ENCODE measurements at regions not wholly inside any gene's neighbourhood (a gene's known extent, or its start where the extent isn't known, plus 50 kb on each side); places are given as distances from the start of the nearest gene placed in this dataset.

DNA sequence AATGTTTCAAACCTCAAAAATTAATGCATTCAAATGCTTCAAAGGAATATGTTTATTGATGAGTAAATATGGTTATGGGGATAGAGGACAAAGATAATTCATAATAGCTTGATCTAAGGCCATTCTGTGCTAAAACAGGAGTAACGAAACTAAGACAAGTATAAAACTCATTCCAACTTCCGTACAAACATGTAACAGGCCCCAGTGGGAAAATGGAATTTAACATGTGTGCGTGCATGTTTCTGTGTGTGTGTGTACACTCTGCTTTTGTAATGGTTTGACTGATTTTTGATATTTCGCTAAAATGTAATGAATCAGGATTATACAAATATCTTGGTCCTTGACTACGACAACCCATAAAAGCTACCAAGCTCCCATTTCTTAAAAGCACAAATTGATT is 91.0 kb downstream of the KLF12 start:
- no peak for DNase-seq (ENCODE audit: low spot score)

DNA sequence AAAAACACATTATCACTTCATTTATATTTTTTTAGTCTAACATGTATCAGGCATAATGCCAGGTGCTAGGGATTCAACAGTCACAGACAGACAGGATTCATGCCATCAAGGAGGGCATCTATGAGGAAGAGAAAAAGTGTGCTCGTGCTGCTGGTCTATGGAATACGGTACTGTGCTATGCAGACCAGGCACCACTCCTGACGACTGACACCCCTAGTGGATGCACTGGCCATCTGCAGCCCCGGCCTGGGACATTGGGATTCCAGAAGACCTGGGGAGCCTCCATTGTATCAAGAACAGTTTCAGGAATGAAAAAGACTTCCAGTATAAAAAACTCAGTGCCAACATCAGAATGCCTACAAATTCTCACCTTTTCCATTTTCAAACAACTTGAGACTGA is 94.0 kb downstream of the KLF12 start:
- peak; percentile 70 for DNase-seq (ENCODE audit: low spot score)

DNA sequence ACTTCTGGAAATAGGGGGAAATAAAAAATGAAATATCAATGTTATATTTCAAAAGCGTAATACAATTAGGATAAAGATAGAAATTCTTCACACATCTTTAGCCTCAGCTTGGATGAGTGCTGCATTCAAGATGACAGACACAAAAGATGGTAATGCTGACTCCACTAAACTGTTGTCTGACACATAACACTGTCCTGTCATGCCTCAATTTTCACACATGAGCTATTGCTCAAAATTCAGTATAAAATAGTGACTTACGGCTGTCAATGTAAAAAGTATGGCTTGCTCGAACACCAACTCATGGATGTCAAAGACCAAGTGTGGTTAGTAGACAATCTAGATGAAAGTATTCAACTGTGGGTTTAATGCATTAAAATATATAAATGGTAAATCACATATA is 94.5 kb downstream of the KLF12 start:
- DNase-seq (ENCODE audit: low spot score), result no peak

DNA sequence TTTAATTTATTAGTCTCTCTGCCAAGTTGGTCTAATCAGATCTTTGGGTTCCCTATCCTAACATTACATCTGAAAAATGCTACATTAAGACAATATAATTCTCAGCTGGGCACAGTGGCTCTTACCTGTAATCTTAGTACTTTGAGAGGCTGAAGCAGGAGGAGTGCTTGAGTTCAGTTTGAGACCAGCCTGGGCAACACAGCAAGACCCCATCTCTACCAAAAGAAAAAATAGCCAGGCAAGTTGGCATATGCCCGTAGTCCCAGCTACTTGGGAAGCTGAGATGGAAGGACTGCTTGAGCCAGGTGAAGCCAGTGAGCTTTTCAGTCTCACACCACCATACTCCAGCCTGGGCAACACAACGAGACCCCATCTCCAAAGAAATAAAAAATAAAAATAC is 95.0 kb downstream of the KLF12 start:
- DNase-seq (ENCODE audit: low spot score), result no peak

DNA sequence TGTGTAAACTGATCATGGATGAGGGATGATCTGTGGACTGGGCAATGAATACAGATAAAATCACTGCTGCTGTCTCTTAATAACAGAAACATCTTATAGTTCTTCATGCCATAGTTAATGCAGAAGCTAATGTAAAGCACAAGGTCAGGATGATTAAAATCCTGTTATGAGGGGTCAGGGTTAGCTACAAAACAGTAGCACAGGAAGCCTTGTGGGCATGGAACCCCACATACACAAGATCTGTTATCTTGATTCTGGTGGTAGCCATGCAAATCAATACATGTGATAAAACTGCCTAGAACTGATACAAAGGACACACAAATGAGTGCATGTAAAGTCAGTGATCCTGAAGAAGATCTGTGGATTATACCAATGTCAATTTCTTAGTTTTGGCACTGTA is 96.4 kb downstream of the KLF12 start:
- DNase-seq (ENCODE audit: low spot score), result no peak

DNA sequence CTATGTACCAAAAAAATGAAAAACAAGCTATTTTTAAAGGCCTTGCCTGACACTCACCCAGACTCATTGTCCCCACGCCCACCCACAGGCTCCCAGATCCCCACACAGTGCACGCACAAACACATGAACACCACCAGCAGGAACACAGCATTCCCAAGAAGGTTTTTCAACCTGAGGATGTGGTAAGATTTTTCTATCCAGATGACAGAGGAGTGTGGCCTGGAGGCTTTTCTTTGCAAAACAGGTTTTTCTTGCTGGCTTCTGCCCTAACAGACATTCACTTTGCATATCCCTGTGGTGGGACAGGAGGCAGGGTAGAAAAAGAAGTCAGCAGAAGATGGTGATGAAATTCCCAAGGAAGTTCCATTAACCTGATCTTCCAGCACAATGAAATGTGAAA is 97.8 kb downstream of the KLF12 start:
- no peak for DNase-seq (ENCODE audit: low spot score)

DNA sequence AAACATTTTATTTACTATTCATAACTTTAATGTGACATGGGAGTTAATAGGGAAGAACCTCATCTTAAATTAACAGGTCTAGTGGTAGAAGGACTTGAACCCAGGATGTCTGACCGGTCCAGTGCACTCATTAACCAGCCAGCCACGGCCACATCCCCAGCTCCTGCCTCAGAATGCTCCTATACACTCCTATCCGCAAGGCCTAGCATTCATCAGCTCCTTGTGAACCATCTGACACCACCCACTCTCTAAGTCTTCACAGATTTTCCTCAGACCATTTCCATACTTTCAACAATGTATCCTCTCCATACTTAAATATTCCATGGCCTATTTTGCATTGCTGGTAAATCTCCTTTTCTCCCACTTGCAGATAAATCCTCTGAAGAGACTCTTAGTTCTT is 98.3 kb downstream of the KLF12 start:
- no peak for DNase-seq (ENCODE audit: low spot score)

DNA sequence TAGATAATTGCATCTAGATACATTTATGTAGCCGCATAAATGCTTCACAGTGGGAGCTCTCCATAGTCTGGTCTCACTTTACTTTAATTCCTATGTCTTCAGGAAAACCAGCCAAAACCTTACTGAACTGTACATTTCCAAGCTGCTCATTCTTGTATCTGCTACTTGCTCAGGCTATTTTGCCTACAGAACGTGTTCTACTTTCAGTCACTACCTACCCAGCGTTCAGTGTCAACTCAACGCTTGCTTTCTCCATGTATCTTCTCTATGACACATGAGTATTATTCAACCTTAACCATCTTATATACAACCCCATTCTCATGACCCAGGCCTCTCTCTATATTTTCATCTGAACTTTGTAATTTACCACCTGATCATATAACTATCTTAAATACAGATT is 101.9 kb downstream of the KLF12 start:
- no peak for DNase-seq (ENCODE audit: low spot score)

DNA sequence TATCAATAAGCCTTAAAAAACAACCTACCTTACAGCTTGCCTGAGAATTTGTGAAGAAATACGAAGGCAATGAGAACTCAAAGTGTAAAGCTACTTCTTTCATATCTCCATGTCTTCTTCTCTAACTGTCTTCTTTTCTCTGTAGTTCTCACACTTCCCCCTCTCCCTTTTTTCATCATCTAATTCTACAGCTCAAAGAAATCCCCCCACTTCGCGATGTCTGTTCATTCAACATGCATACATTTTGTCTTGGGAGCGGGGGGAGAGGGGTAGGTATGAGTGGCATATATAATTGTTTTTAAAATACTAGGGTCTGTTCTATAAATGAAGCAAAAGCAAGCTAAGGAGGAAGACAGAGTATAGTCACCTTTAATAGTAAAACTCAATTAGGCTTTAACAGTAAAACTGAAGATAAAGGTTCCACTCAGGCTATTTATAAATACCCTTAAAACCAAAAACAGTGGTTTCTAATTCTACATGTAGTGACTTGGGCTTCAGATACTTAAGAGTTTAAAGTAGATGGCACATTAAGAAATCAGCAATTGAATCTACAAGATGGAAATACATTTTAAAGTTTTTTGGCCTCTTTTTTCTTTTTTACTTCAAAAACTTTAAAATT is 106.9 kb downstream of the KLF12 start:
- DNase-seq (ENCODE audit: low spot score), result no peak

DNA sequence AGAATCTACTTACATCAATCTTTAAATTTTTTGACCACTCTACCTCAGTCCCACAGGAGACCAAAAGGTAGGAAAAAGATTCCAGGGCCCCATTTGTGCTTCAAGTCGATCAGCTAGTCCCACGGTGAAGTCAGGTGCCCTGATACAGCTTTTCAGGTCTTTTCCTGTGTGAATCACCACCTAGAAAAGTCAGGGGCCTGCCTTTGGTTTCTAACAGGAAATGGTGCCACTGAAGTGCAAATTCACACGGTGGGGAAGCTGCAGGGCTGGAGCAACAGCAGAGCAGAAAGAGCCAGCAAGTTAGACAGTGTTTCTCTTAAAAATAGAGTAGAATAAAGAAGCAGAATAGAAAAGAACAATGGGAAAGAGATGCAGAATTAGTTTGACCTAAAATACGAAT is 107.5 kb downstream of the KLF12 start:
- no peak for DNase-seq (ENCODE audit: low spot score)

DNA sequence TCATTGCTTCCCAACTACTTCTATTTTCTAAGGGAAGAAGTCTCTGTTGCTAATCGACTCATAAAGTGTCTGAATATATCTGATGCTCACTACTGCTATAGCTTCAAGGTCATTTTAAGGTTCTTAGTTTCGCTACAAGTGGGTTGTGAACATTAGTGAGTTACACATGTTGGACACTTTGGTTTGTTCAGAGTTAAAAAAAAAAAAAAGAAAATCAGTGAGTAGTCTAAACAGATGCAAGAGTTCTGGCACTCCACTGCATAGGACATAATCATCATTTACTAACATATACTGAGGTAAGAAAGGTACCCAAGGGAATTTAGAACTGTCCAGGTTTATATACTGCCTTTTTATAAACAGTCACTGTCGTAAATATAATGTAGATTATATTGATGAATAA is 108.8 kb downstream of the KLF12 start:
- DNase-seq (ENCODE audit: low spot score), result no peak

DNA sequence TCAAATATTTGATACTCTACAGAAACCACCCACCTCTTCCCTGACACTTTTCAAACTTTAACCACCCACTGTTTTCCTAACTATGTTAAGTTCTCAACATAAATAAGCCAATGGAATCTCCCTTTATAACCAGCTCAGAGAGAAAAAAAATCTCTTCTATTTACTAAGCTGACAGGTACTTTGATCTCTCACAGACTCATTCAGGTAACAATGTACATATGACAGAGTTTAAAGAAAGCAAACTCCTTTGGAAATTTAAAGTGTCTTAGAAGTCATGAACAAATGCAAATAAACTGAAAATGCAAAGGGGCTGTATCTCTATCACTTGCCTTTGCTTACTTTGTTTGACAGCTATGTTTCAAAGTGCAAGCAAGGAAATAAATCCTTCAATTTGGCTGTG is 109.3 kb downstream of the KLF12 start:
- no peak for DNase-seq (ENCODE audit: low spot score)

DNA sequence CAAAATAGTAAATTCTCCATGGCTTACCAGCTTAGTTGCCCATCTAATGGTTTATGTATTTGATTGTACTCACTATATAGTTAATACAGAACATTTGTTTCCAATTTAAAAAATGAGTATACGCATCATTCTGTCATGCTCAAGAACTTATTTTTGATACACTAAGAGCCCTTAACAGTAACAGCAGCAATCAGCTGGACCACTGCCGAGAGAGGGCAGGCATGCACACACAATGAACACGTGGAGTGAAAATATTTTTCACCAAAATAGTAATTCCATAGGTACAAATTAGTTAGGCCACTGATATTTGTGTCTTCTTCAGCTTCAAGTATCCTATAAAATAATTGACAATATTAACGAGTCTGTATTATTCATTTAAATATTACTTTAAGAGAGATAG is 109.9 kb downstream of the KLF12 start:
- DNase-seq (ENCODE audit: low spot score), result no peak

DNA sequence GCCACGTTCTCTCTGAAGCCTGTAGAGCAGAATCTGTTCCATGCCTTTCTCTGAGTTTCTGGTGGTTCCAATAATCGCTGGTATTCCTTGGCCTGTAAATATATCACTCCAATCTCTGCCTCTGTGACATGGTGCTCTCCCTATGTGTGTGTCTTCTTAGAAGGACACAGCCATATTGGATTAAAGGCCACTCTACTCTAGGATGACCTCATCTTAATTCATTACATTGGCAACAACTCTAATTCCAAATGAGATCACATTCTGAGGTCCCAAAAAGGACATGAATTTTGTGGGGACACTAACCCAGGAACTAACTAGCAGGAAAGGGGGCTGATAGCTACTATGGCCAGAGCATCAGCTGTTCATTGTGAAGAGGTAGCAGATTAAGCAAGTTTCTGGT is 110.7 kb downstream of the KLF12 start:
- no peak for DNase-seq (ENCODE audit: low spot score)

DNA sequence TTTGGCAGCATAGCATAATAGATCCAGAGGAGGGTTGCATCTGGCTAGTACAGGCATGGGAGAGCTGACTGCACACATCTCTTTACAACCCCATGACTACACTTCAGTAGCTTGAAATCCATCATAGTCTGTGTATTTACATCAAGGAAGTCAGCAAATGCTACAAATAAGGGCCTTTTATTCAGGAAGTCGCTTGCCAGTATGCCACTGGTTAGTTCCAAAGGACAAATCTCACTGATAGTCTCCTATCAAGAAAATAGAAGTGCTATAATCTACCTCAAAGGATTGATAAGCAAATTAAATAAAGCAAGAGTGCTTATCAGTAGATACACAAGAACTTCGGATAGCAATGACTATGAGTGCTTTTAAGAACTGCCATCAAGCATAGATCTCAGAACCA is 112.7 kb downstream of the KLF12 start:
- no peak for DNase-seq (ENCODE audit: low spot score)

DNA sequence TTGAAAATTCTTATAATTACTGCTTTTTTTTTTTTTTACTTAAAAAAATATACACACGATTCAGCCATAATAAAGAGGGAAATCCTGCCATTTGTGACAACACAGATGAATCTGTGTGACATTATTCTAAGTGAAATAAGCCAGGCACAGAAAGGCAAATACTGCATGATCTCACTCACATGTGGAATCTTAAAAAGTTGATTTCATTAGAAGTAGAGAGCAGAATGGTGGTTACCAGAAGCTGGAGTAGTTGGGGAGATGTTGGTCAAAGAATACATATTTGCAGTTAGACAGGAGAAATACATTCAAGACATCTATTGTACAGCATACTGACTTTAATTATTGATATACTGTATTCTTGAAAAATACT is 116.2 kb downstream of the KLF12 start:
- DNase-seq (ENCODE audit: low spot score), result no peak

DNA sequence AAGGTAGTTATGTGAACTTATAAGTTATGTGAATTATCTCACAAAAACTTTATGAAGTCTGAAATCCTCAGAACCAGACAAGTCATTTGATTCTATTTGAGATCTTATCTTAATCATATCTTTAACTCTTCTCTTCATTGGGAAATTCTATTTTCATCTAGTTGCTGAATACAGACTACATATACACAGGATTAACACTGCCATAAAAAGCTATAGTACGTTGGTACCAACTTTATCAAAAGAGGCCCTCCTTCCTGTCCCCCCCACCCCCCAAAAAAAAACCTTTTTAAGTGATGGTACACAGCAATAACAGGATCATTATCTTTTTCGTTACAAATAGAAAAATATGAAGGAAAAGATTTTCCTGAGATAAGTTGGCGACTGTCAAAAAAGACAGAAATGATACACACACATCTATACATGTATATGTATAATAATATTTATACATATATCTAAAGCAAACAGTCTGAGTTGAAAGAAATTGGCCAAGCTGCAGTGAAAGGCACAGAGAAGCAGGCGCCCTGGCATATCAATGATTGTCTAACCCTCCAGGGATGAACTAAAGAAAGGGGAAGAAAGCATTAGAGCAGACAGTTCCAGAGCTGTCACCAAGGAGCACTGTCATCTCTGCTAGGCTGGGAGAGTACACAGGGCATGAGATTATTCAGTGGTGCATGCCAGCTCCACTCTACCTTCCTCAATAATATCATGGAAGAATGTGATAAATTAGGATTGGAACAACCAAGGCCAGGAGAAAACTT is 116.7 kb downstream of the KLF12 start:
- no peak for DNase-seq (ENCODE audit: low spot score)

DNA sequence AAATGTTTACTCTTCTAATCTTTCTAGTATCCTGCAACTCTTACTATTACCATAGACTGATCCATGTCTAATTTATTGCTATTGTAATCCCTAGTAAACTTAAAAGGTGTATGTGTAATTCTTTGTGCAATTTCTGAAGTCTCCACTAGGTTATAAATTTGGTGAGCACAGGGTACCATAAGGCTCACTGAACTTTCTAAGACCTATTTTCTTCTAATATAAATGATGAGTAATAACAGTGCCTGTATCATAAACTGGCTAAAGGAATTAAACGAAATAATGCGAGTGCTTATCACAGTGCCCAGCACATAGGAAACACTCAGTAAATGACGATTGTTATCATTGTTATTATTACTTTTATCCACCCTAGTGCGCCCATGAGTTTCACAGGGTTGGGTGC is 119.1 kb downstream of the KLF12 start:
- peak; percentile 28 for DNase-seq (ENCODE audit: low spot score)

DNA sequence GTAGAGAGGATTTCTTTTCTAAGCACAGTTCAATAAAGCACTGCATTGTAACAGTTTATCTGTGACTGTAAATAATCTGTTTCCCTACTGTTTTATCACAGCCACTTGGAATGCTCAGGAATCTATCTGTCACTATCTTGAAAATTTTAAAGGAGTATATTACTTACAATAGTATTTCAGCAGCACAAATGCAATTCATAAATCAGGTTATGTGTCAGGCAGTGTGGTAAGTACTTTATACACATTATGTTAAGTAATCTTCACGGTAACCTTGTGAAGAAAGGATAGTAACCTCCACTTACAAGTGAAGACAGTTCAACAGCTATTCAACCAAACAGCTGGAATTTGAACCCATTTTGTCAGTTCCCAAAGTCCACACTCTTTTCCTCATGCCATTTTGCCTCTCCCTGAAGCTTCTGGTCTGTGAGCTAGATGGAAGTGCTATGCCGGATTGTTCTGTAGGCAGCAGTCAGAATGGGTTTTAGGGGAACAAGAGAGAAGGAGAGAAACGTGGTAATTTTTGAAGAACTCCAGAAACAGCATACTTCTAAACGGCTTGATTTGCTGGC is 125.0 kb downstream of the KLF12 start:
- DNase-seq (ENCODE audit: low spot score), result no peak

DNA sequence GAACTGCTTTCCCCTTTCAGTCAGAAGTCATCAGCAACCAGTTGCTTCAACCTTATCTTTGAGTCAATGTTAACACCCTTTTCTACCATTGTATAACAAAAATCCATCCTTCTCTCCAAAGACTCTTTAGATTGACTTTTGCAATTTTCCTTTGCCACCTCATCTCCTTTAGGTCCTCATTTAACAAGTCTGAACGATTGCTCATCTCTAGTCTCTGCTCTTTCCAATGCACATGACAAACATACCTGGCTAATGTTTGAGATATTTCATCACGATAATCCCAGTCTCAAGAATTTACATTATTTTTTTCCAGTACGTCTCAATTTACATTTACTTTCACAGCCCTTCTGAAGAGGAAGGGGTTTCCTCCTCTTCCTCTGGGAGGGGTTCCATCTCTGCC is 127.5 kb downstream of the KLF12 start:
- DNase-seq (ENCODE audit: low spot score), result no peak

DNA sequence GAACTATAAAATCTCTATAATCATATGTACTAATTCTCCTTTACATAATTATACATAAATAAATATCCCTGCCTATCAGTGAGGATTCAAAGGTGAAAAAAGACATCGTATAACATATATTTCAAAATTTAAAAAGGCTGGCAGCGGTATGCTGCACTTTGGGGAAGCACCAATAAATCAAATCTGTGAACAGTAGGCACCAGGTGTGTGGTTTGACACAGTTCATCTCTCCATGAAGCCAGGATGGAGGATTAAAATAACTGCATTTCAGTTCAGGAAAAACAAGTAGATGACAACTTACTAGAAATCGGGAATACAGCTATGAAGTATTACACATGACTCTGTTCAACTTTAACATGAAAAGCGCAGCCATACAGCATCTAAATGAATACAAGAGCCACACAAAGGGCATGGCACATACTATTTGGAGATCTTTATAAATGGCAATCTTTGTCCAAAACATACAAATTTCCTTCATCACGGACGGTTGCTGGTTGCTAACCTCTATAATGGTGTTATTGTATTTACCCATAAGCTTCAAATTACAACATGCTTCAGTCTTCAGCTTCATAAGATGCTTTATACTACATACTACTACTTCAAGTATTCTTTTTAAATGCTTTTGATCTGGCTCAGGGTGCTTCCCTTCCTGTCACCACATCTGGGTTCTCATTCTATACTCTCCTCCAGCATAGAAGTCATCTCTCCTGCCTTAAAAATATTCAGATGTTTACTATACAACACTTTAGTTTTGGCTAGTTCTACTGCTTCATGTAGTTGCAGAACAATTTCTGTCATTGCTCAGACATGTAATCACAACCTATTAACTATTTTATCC is 128.7 kb downstream of the KLF12 start:
- no peak for DNase-seq (ENCODE audit: low spot score)

DNA sequence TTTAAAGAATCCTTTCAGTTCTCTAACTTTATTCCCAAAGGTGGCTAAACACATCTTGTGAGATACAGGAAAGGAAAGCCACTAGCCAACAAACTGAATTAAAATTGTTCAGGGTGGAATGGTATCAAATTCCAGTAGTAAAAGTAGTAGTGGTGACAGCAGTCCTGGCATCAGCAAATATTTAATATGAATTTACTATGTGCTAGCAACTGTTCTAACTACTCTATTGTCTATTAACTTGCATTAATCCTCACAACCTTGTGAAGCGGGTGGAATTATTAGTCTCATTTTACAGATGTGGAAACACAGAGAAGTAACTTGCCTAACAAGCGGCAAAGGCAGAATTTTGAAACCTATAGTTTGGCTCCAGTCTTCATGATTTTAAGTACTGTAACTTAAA is 130.1 kb downstream of the KLF12 start:
- no peak for DNase-seq (ENCODE audit: low spot score)

DNA sequence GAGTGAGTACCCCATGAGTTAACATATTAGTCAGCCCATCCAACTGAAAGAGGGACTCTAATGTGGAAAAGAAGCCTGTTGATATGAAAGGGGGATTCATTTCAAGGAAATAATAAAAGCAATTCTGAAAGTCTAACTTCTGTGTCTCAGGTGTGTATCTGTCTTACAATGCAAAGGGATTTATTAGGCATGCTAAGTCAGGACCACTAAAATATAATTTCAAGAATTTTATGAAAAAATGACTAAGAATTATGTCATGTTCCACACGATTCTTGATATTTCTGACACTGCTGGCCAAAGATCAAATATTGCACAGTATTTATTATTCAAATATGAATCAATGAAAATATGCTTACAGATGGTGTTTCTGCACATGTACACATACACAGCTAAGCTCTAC is 130.8 kb downstream of the KLF12 start:
- DNase-seq (ENCODE audit: low spot score), result peak; percentile 3
